H1 (cell line): ENCODE measurements at regions not wholly inside any gene's neighbourhood (a gene's known extent, or its start where the extent isn't known, plus 50 kb on each side); places are given as distances from the start of the nearest gene placed in this dataset.

Source experiments
- CTCF ChIA-PET: fragments of 300-600 bp; sonication (Branson Sonifier 250); formaldehyde crosslinking; loops from one replicate; lab custom pipeline; 2021; ENCODE audit not compliant: partially characterized antibody; lab: Charles Lee
- POLR2A ChIA-PET: fragments of 300-600 bp; sonication (Branson Sonifier 250); formaldehyde crosslinking; loops from one replicate; lab custom pipeline; 2021; ENCODE audit warnings: inconsistent platforms; ENCODE audit not compliant: partially characterized antibody; lab: Charles Lee
- DNase-seq, 2 experiments: peaks; one replicate each; pipeline versions ENCODE4 v3.0.0 to v3.0.0-alpha.2; 2010 to 2022; ENCODE audit warnings: low spot score in 2 of 2, low read depth in 1 of 2, mixed read lengths in 1 of 2
- FAIRE-seq: peaks from 2 replicates; lab custom pipeline; 2011; peaks lifted over from hg19 to GRCh38; lab: Jason Lieb, UNC
- H2AFZ ChIP-seq: 2 replicates; pipeline ENCODE4 v1.8.1; 2012; ENCODE audit warnings: low read length, inconsistent platforms
- H2AK5ac ChIP-seq: 2 replicates; pipeline ENCODE4 v1.6.1; 2013; ENCODE audit warnings: low read depth, low read length
- H2BK120ac ChIP-seq: replicated peaks from 2 replicates; pipeline ENCODE3; 2013; ENCODE audit warnings: low read depth, low read length, inconsistent platforms
- H2BK12ac ChIP-seq: 2 replicates; pipeline ENCODE4 v1.6.1; 2013; ENCODE audit warnings: low read depth, low read length
- H2BK15ac ChIP-seq: 2 replicates; pipeline ENCODE4 v1.6.1; 2013; ENCODE audit warnings: low read length
- H2BK20ac ChIP-seq: 2 replicates; pipeline ENCODE4 v1.6.1; 2013; ENCODE audit warnings: low read length
- H2BK5ac ChIP-seq: 2 replicates; pipeline ENCODE4 v1.6.1; 2013; ENCODE audit warnings: low read depth, low read length
- H3K14ac ChIP-seq: 2 replicates; pipeline ENCODE4 v1.6.1; 2013; ENCODE audit warnings: inconsistent platforms; ENCODE audit not compliant: insufficient read length
- H3K18ac ChIP-seq: 2 replicates; pipeline ENCODE4 v1.6.1; 2013; ENCODE audit warnings: low read length; ENCODE audit errors: extremely low read depth
- H3K23ac ChIP-seq: 2 replicates; pipeline ENCODE4 v1.6.1; 2013; ENCODE audit warnings: inconsistent platforms; ENCODE audit not compliant: insufficient read length
- H3K23me2 ChIP-seq: 2 replicates; pipeline ENCODE4 v1.6.1; 2013; ENCODE audit warnings: low read depth, low read length
- H3K27ac ChIP-seq: 2 replicates; pipeline ENCODE4 v1.6.1; 2011; ENCODE audit warnings: low read depth, low read length, inconsistent platforms
- H3K27me3 ChIP-seq, 4 experiments: replicated peaks in 1 of 4; 1 replicate in 1 of 4; 2 replicates in 3 of 4; pipeline versions ENCODE4 v1.6.1 to v1.8.1; 2011 to 2013; ENCODE audit warnings: low read length in 3 of 4, mild to moderate bottlenecking in 3 of 4, inconsistent platforms in 2 of 4, mixed read lengths in 2 of 4, moderate library complexity in 1 of 4; ENCODE audit not compliant: control insufficient read depth in 3 of 4, insufficient read depth in 3 of 4; ENCODE audit errors: extremely low read depth in 1 of 4
- H3K36me3 ChIP-seq, 4 experiments: 2 replicates each; pipeline versions ENCODE4 v1.6.1 to v1.8.1; 2011 to 2013; ENCODE audit warnings: mild to moderate bottlenecking in 4 of 4, low read length in 3 of 4, moderate library complexity in 2 of 4, control low read depth in 1 of 4, inconsistent platforms in 1 of 4; ENCODE audit not compliant: insufficient read depth in 4 of 4, control insufficient read depth in 2 of 4
- H3K4ac ChIP-seq: replicated peaks from 2 replicates; pipeline ENCODE3; 2013; ENCODE audit warnings: low read length, low read depth, mixed read lengths, inconsistent platforms; ENCODE audit not compliant: insufficient read length
- H3K4me1 ChIP-seq, 4 experiments: replicated peaks in 1 of 4; 1 replicate in 1 of 4; 2 replicates in 3 of 4; pipeline versions ENCODE4 v1.6.1 to v1.8.1; 2011 to 2013; ENCODE audit warnings: low read length in 3 of 4, inconsistent platforms in 2 of 4, mixed read lengths in 1 of 4; ENCODE audit not compliant: insufficient read depth in 4 of 4, control insufficient read depth in 3 of 4
- H3K4me2 ChIP-seq, 2 experiments: 2 replicates each; pipeline versions ENCODE4 v1.6.1 to v1.8.1; 2011 to 2013; ENCODE audit warnings: low read depth in 2 of 2, low read length in 2 of 2, control low read depth in 1 of 2, inconsistent platforms in 1 of 2, mild to moderate bottlenecking in 1 of 2; ENCODE audit not compliant: insufficient read depth in 1 of 2
- H3K4me3 ChIP-seq, 4 experiments: fragments of 200-600, 300-600 bp in 1 of 4; sonication (generic), shearing (Covaris generic), sonication (Bioruptor Twin) in 1 of 4; 2 replicates each; pipeline versions ENCODE4 v1.5.1 to v1.8.1; 2011 to 2016; ENCODE audit warnings: low read length in 4 of 4, low read depth in 3 of 4, control low read depth in 2 of 4, inconsistent platforms in 2 of 4, mild to moderate bottlenecking in 2 of 4, mixed read lengths in 1 of 4, moderate library complexity in 1 of 4; ENCODE audit not compliant: insufficient read depth in 2 of 4; ENCODE audit errors: extremely low read depth in 1 of 4
- H3K56ac ChIP-seq: replicated peaks from 2 replicates; pipeline ENCODE3; 2013; ENCODE audit warnings: low read depth, mild to moderate bottlenecking, mixed read lengths, low read length, inconsistent platforms; ENCODE audit not compliant: insufficient read length
- H3K79me1 ChIP-seq: 2 replicates; pipeline ENCODE4 v1.6.1; 2013; ENCODE audit warnings: low read depth, low read length, control low read depth
- H3K79me2 ChIP-seq, 2 experiments: 2 replicates each; pipeline versions ENCODE4 v1.6.1 to v1.8.1; 2012 to 2013; ENCODE audit warnings: low read length in 2 of 2, mild to moderate bottlenecking in 2 of 2, inconsistent platforms in 1 of 2; ENCODE audit not compliant: insufficient read depth in 2 of 2, control insufficient read depth in 1 of 2
- H3K9ac ChIP-seq, 4 experiments: replicated peaks in 1 of 4; 1 replicate in 1 of 4; 2 replicates in 3 of 4; pipeline versions ENCODE4 v1.6.1 to v1.8.1; 2011 to 2013; ENCODE audit warnings: low read depth in 3 of 4, low read length in 3 of 4, control low read depth in 2 of 4, mild to moderate bottlenecking in 2 of 4, moderate library complexity in 2 of 4, inconsistent platforms in 1 of 4; ENCODE audit errors: extremely low read depth in 1 of 4
- H3K9me3 ChIP-seq, 2 experiments: 2 replicates each; pipeline versions ENCODE4 v1.6.1 to v1.8.1; 2012 to 2013; ENCODE audit warnings: mild to moderate bottlenecking in 2 of 2, moderate library complexity in 2 of 2, control low read depth in 1 of 2, inconsistent platforms in 1 of 2, low read depth in 1 of 2, low read length in 1 of 2, mixed read lengths in 1 of 2; ENCODE audit not compliant: insufficient read depth in 2 of 2
- H4K20me1 ChIP-seq, 2 experiments: replicated peaks in 1 of 2; 2 replicates each; pipeline versions ENCODE3 to v1.8.1; 2011 to 2013; ENCODE audit warnings: inconsistent platforms in 2 of 2, low read length in 2 of 2, mild to moderate bottlenecking in 1 of 2; ENCODE audit not compliant: insufficient read depth in 2 of 2, control insufficient read depth in 1 of 2
- H4K5ac ChIP-seq: 2 replicates; pipeline ENCODE4 v1.6.1; 2013; ENCODE audit warnings: low read length, low read depth, mixed read lengths, inconsistent platforms; ENCODE audit not compliant: insufficient read length
- H4K8ac ChIP-seq: 2 replicates; pipeline ENCODE4 v1.8.0; 2013; ENCODE audit warnings: mild to moderate bottlenecking, moderate library complexity, low read length, inconsistent platforms; ENCODE audit not compliant: insufficient read depth; ENCODE audit errors: extremely low read depth
- H4K91ac ChIP-seq: replicated peaks from 2 replicates; pipeline ENCODE3; 2013; ENCODE audit warnings: low read length, mixed read lengths, inconsistent platforms; ENCODE audit not compliant: insufficient read length
- CTCF ChIP-seq, 3 experiments: IDR thresholded peaks; 1 replicate in 2 of 3; 2 replicates in 1 of 3; pipeline versions ENCODE4 v1.5.1 to v1.6.1; 2011; ENCODE audit warnings: low read length in 3 of 3, mild to moderate bottlenecking in 3 of 3, inconsistent platforms in 2 of 3, low read depth in 1 of 3, moderate library complexity in 1 of 3; ENCODE audit not compliant: insufficient read depth in 1 of 3; ENCODE audit errors: control extremely low read depth in 1 of 3
- EP300 ChIP-seq, 2 experiments: IDR thresholded peaks; 1 replicate in 1 of 2; 2 replicates in 1 of 2; pipeline ENCODE4 v1.6.1; 2011 to 2012; ENCODE audit warnings: low read depth in 2 of 2, low read length in 2 of 2, mild to moderate bottlenecking in 2 of 2, borderline replicate concordance in 1 of 2, inconsistent platforms in 1 of 2, moderate library complexity in 1 of 2
- GABPA ChIP-seq: IDR thresholded peaks from 2 replicates; pipeline ENCODE4 v1.6.1; 2011; ENCODE audit warnings: mild to moderate bottlenecking, low read length, moderate library complexity, borderline replicate concordance; ENCODE audit not compliant: insufficient read depth
- RAD21 ChIP-seq, 2 experiments: IDR thresholded peaks in 1 of 2; conservative IDR thresholded peaks in 1 of 2; 2 replicates each; pipeline ENCODE4 v1.6.1; 2011; ENCODE audit warnings: low read depth in 2 of 2, low read length in 2 of 2, improper control_type of control experiment in 1 of 2, inconsistent platforms in 1 of 2, mild to moderate bottlenecking in 1 of 2, moderate library complexity in 1 of 2
- WGBS, 2 experiments: shearing (Covaris generic) in 1 of 2; methylation state at CpG; one replicate each; pipeline versions ENCODE4 v1.1.6 to v1.1.7; 2013 to 2015; ENCODE audit warnings: low lambda C conversion rate in 2 of 2, mixed read lengths in 2 of 2, inconsistent platforms in 1 of 2, low coverage in 1 of 2, missing lambda C conversion rate in 1 of 2; ENCODE audit not compliant: insufficient replicate concordance in 2 of 2, insufficient coverage in 1 of 2, insufficient read length in 1 of 2; ENCODE audit errors: extremely low coverage in 1 of 2, missing lambda C conversion rate in 1 of 2; 5-methylcytosine and 5-hydroxymethylcytosine counted together

DNA sequence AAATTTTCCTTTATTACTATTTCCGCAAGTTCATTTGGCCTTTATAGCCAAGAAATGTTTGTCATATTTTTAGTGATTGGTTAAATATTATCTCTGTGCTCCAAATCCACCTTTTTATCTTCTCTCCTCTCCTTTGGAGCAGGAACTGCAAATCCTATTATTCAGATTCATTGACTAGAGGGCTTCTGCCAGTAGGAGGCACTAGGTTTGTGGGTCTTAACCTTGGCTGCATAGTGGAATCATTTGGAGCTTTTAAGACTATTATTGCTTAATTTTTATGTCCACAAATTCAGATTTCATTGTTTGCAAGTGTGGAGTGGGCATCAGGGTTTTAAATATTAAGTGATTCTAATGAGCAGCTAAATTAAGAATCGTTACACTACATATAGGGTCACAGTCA lies 75.3 kb upstream of the SYT10 start:
- Histone ChIP-seq H4K91ac (no peak overlapping the region), H3K4me3 (no peak overlapping the region), H3K27ac (no peak overlapping the region), H3K4ac (no peak overlapping the region), H2BK12ac (no peak overlapping the region), H2BK20ac (no peak overlapping the region), H4K5ac (no peak overlapping the region), H3K4me2 (no peak overlapping the region), H3K9ac (no peak overlapping the region), H3K14ac (no peak overlapping the region), H3K18ac (no peak overlapping the region), H2AFZ (peak overlapping the region; percentile 96), H3K36me3 (no peaks in the 10 kb centered on the region), H3K56ac (no peak overlapping the region), H3K9me3 (no peaks in the 10 kb centered on the region), H3K23me2 (no peaks in the 10 kb centered on the region), H3K79me1 (no peaks in the 10 kb centered on the region), H3K79me2 (no peaks in the 10 kb centered on the region), H2AK5ac (no peak overlapping the region), H3K27me3 (no peaks in the 10 kb centered on the region), H2BK5ac (no peak overlapping the region), H4K8ac (no peak overlapping the region), H2BK15ac (no peak overlapping the region), H3K4me1 (no peaks in the 10 kb centered on the region), H4K20me1 (no peaks in the 10 kb centered on the region), H2BK120ac (no peak overlapping the region), H3K23ac (no peak overlapping the region)
- DNase-seq (no peak), FAIRE-seq (peak; percentile 28)
- CTCF ChIA-PET: interaction anchor here (0.7 to 2.3 kb wide), 24 partner anchors 8 to 587 kb away, joined by 3 to 9 read pairs (median 4); no protein-coding TSS in a partner anchor
- WGBS, 2 experiments: 94% methylated on average over 2 of the region's 2 CpGs; no CpG with 5 or more reads in 1 of the 2 experiments
- peak; percentile 51 to 58 for TF ChIP-seq RAD21 (IDR thresholded peaks at IDR 0.05 in 1 of 2, conservative IDR thresholded peaks at IDR 0.05 in 1 of 2; ENCODE audit: low read depth in 2 of 2, low read length in 2 of 2)
- TF ChIP-seq EP300 (IDR thresholded peaks at IDR 0.05; ENCODE audit: borderline replicate concordance in 1 of 2, low read depth in 2 of 2, low read length in 2 of 2): no peak
- TF ChIP-seq CTCF (IDR thresholded peaks at IDR 0.05; ENCODE audit: control extremely low read depth in 1 of 3, insufficient read depth in 1 of 3, low read depth in 1 of 3, low read length in 3 of 3): peak in 2 of 3 experiments; percentile 53 to 62; a peak in 3 of 4 replicates
- no peak for TF ChIP-seq GABPA
- POLR2A ChIA-PET: no interaction called here
